HuH-7.5 (cell line): ENCODE measurements at regions not wholly inside any gene's neighbourhood (a gene's known extent, or its start where the extent isn't known, plus 50 kb on each side); places are given as distances from the start of the nearest gene placed in this dataset.

Source experiments
- DNase-seq: peaks from one replicate; pipeline ENCODE4 v3.0.0; 2011; ENCODE audit warnings: low spot score

GRCh38 chr17:56648321-56648720, 54.8 kb downstream of the NOG start:
- DNase-seq = no peak

- no peak for DNase-seq
Observed at GRCh38 chr17:56648806-56649205, 55.3 kb downstream of the NOG start.

- DNase-seq = no peak
Observed at GRCh38 chr17:56652628-56653027, 59.1 kb downstream of the NOG start.

- DNase-seq = no peak
Observed at GRCh38 chr17:56653877-56654276, 60.4 kb downstream of the NOG start.

GRCh38 chr17:56656701-56657327, 63.3 kb downstream of the NOG start:
- no peak for DNase-seq

- DNase-seq = no peak
Observed at GRCh38 chr17:56658648-56659047, 65.1 kb downstream of the NOG start.

- DNase-seq = no peak
Observed at GRCh38 chr17:56659622-56660021, 66.1 kb downstream of the NOG start.

- DNase-seq = no peak
Observed at GRCh38 chr17:56661906-56662305, 68.4 kb downstream of the NOG start.

- no peak for DNase-seq
Observed at GRCh38 chr17:56665864-56666263, 72.4 kb downstream of the NOG start.

GRCh38 chr17:56667925-56668458, 74.5 kb downstream of the NOG start:
- DNase-seq = no peak

GRCh38 chr17:56672195-56672594, 78.7 kb downstream of the NOG start:
- no peak for DNase-seq

- DNase-seq = no peak
Observed at GRCh38 chr17:56674401-56674925, 81.0 kb downstream of the NOG start.

- DNase-seq = no peak
Observed at GRCh38 chr17:56675876-56676660, 82.6 kb downstream of the NOG start.

- no peak for DNase-seq
Observed at GRCh38 chr17:56676810-56677209, 83.3 kb downstream of the NOG start.

- DNase-seq = no peak
Observed at GRCh38 chr17:56678249-56679114, 85.0 kb downstream of the NOG start.

- DNase-seq = peak; percentile 36
Observed at GRCh38 chr17:56679115-56679776, 85.7 kb downstream of the NOG start.

- DNase-seq = no peak
Observed at GRCh38 chr17:56679777-56680422, 86.4 kb downstream of the NOG start.

- no peak for DNase-seq
Observed at GRCh38 chr17:56680676-56681075, 87.2 kb downstream of the NOG start.

- DNase-seq = no peak
Observed at GRCh38 chr17:56681561-56682266, 88.2 kb downstream of the NOG start.

- no peak for DNase-seq
Observed at GRCh38 chr17:56688151-56688550, 94.7 kb downstream of the NOG start.
